RWPE1 (cell line): ENCODE measurements at regions not wholly inside any gene's neighbourhood (a gene's known extent, or its start where the extent isn't known, plus 50 kb on each side); places are given as distances from the start of the nearest gene placed in this dataset.

Experiments
- CTCF ChIA-PET: fragments of 350-600 bp; sonication (Branson Sonifier 250); formaldehyde crosslinking; extraction: SDS; loops from one replicate; lab custom pipeline; 2021; lab: Yijun Ruan, JAX
- POLR2A ChIA-PET: fragments of 400-600 bp; formaldehyde crosslinking; extraction: SDS; loops from one replicate; lab custom pipeline; 2020; ENCODE audit warnings: antibody characterized with exemption; ENCODE audit not compliant: low non-redundant PET; lab: Yijun Ruan, JAX
- DNase-seq: peaks from one replicate; pipeline ENCODE4 v3.0.0; 2012; ENCODE audit warnings: low spot score
- H3K27ac ChIP-seq: fragments of 450-650 bp; 2 replicates; pipeline ENCODE4 v1.5.1; 2017
- TF ChIP-seq, protein P1 (sequence below): fragments of 450-650 bp; conservative IDR thresholded peaks from 2 replicates; pipeline ENCODE4 v1.5.1; 2017; ENCODE audit warnings: low read depth, mild to moderate bottlenecking

DNA sequence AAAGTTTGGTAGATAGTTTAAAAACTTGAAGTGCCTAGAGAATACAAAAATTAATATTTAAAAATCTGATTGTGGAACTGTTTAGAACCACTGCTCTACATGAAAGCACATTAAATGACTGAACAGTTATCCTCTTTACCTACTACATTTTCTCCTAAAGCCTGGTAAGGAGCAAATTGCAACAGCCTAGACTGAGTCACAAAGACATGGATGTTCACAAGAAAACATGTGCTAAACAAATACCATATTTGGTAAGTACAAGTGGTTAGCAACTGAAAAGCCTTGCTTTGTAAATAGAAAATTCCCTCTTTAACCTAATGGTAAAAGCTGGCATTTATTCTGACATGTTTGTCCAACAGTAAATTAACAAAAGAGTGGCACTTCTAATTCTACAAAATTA is 203.1 kb downstream of the FBXO8 start:
- no peak overlapping the region for H3K27ac ChIP-seq
- TF ChIP-seq, protein P1, sequence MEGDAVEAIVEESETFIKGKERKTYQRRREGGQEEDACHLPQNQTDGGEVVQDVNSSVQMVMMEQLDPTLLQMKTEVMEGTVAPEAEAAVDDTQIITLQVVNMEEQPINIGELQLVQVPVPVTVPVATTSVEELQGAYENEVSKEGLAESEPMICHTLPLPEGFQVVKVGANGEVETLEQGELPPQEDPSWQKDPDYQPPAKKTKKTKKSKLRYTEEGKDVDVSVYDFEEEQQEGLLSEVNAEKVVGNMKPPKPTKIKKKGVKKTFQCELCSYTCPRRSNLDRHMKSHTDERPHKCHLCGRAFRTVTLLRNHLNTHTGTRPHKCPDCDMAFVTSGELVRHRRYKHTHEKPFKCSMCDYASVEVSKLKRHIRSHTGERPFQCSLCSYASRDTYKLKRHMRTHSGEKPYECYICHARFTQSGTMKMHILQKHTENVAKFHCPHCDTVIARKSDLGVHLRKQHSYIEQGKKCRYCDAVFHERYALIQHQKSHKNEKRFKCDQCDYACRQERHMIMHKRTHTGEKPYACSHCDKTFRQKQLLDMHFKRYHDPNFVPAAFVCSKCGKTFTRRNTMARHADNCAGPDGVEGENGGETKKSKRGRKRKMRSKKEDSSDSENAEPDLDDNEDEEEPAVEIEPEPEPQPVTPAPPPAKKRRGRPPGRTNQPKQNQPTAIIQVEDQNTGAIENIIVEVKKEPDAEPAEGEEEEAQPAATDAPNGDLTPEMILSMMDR, result no peak
- DNase-seq, result no peak
- ChIA-PET POLR2A (no interaction called here), CTCF (no interaction called here)

DNA sequence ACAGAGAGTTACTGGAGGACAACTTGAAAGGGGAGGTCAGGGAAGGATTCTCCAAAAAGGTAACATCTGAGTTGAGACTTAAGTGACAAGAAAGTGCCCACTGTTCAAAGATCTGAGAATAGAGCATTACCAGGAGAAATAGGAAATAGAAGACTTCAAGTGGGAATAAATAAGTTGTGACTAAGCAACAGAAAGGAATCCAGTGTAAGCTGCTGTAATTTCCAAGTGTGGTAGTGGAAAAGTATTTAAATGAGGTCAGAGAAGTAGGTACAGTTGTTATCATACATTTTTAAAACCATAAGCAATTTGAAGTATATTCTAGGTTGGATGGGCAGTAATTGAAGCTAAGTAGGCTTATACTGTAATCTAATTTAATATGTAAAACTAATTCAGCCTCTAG is 211.9 kb downstream of the FBXO8 start:
- no peak for DNase-seq
- CTCF ChIA-PET, result no interaction called here
- TF ChIP-seq, protein P1, result no peak
- H3K27ac ChIP-seq, result no peak overlapping the region
- POLR2A ChIA-PET, result no interaction called here

DNA sequence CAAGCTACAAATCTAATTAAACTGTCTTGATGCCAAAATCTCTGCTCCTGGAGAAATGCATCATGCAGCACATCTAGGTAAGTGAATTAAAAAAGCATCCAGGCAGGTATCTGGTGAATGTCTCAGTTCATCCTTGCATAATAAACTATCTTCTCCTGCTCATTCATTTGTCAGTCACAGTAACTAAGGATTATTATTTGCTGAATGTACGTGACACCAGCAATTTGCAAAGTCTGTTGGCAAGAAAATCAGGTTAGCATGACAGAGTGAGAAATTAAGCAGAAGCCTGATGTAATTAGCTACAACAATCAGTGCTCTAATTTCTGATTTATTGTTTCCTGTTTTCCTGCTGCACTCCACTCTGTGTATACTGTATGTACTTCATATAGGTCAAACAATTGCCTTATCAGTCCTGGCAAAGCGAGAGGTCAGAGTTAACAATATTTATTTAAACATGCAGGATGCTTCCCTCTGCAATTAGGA is 213.6 kb downstream of the FBXO8 start:
- TF ChIP-seq, protein P1, result no peak
- H3K27ac ChIP-seq, result no peak overlapping the region
- POLR2A ChIA-PET, result no interaction called here
- CTCF ChIA-PET, result no interaction called here
- no peak for DNase-seq

DNA sequence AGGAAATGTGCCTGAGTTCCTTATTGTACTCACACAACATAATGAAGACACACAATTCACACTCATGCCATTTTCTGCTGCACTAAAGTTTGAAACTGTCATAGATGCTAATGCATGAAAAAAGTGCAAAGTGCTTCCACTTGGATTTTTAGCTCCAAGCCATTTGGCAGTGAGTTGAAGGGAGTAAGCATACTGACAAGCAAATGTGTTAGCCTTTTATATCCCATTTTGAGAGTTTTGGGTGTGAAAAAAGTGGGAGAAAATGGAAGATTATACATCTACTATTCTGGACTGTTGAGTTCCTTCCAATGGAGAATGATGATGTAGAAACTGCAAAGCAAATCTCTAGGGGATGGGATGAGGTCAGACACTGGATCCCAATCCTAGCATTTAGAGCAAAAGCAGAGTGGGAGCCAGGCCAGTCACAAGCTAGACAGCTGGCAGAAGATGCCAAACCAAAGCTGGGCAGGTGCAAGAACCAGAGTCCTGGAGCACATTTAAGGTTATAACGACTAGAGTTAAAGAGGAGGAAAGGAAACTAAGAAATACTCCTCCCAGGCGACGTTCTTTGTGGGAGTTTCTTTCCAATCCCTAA is 216.8 kb downstream of the FBXO8 start:
- ChIA-PET POLR2A (no interaction called here), CTCF (interaction anchor here (0.8 kb wide), 1 partner anchor 11 kb away, joined by 4 read pairs; no protein-coding TSS in a partner anchor)
- no peak overlapping the region for H3K27ac ChIP-seq
- DNase-seq, result no peak
- TF ChIP-seq, protein P1, result no peak

DNA sequence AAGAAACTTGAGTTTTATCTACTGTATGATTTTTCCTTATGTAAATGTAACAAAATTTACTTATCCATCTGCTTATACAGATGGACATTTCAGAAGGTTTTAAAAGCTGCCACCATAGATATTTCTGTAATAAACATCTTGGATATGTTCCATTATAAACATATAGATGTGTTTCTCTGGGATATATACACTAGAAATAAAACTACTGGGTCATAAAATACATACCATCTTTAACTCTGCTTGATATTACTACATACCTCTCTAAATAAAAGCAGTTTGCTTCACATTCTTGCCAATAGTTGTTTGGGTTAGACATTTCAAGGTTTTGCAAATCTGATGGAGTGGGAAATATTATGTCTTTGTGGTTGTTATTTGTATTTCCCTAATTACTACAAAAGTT is 220.6 kb downstream of the FBXO8 start:
- TF ChIP-seq, protein P1, result no peak
- CTCF ChIA-PET, result no interaction called here
- POLR2A ChIA-PET, result no interaction called here
- no peak for DNase-seq
- H3K27ac ChIP-seq, result no peak overlapping the region

DNA sequence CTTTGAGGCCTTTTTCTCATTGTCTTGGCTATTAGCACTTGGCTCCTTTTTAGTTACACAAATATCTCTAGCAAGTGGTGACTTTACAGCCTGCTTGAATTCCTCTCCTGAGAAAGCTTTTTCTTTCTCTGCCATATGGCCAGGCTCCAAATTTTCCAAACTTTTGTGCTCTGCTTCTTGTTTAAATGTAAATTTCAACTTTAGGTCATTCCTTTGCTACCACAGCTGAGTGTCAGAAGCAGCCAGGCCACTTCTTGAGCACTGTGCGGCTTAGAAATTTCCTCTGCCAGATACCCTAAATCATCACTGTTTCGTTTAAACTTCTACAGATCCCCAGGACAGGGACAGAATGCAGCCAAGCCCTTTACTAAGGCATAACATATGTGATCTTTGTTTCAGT is 222.4 kb downstream of the FBXO8 start:
- no peak for DNase-seq
- no peak overlapping the region for H3K27ac ChIP-seq
- ChIA-PET CTCF (no interaction called here), POLR2A (no interaction called here)
- TF ChIP-seq, protein P1, result no peak
